Neural progenitor cell (in vitro differentiated cells): ENCODE measurements at regions not wholly inside any gene's neighbourhood (a gene's known extent, or its start where the extent isn't known, plus 50 kb on each side); places are given as distances from the start of the nearest gene placed in this dataset.

ENCODE experiments used
- DNase-seq: peaks from one replicate; pipeline ENCODE4 v3.0.0-alpha.2; 2016; ENCODE audit warnings: low spot score
- H2AFZ ChIP-seq: fragments of 200-600 bp; sonication (generic); replicated peaks from 2 replicates; pipeline ENCODE4 v1.6.1; 2016; ENCODE audit warnings: antibody characterized with exemption
- H3F3A ChIP-seq: fragments of 200-600 bp; sonication (generic); 2 replicates; pipeline ENCODE4 v1.6.1; 2016; ENCODE audit warnings: antibody characterized with exemption, low read depth
- H3K27ac ChIP-seq: fragments of 200-600 bp; sonication (generic); 2 replicates; pipeline ENCODE4 v1.5.1; 2016; ENCODE audit warnings: mild to moderate bottlenecking
- H3K27me3 ChIP-seq: fragments of 200-600 bp; sonication (generic); 2 replicates; pipeline ENCODE4 v1.6.1; 2016; ENCODE audit warnings: mild to moderate bottlenecking, moderate library complexity
- H3K36me3 ChIP-seq: fragments of 200-600 bp; sonication (generic); 2 replicates; pipeline ENCODE4 v1.5.1; 2016
- H3K4me1 ChIP-seq: fragments of 200-600 bp; sonication (generic); 2 replicates; pipeline ENCODE4 v1.6.1; 2016; ENCODE audit warnings: mixed run types
- H3K4me2 ChIP-seq: fragments of 200-600 bp; sonication (generic); 2 replicates; pipeline ENCODE4 v1.6.1; 2016
- H3K4me3 ChIP-seq: fragments of 200-600 bp; sonication (generic); 2 replicates; pipeline ENCODE4 v1.5.1; 2016
- H3K79me2 ChIP-seq: fragments of 200-600 bp; sonication (generic); 2 replicates; pipeline ENCODE4 v1.6.1; 2016; ENCODE audit warnings: low read depth
- H3K9ac ChIP-seq: fragments of 200-600 bp; sonication (generic); 2 replicates; pipeline ENCODE4 v1.6.1; 2016
- H3K9me3 ChIP-seq: fragments of 200-600 bp; sonication (generic); 2 replicates; pipeline ENCODE4 v1.5.1; 2016; ENCODE audit warnings: low read depth
- H4K20me1 ChIP-seq: fragments of 200-600 bp; sonication (generic); 2 replicates; pipeline ENCODE4 v1.6.1; 2016; ENCODE audit warnings: low read depth
- H3K27ac Mint-ChIP-seq: 3 replicates; pipeline ENCODE4 v1.8.0; 2021; ENCODE audit warnings: mixed read lengths
- H3K27me3 Mint-ChIP-seq: 2 replicates; pipeline ENCODE4 v1.8.0; 2022; ENCODE audit warnings: low read depth, mild to moderate bottlenecking, inconsistent platforms, moderate library complexity, mixed read lengths; ENCODE audit not compliant: insufficient read depth
- H3K36me3 Mint-ChIP-seq: 3 replicates; pipeline ENCODE4 v1.8.0; 2021; ENCODE audit warnings: mixed read lengths
- H3K4me1 Mint-ChIP-seq: 3 replicates; pipeline ENCODE4 v1.8.0; 2021; ENCODE audit warnings: mixed read lengths
- H3K4me3 Mint-ChIP-seq: 3 replicates; pipeline ENCODE4 v1.8.0; 2021; ENCODE audit warnings: mild to moderate bottlenecking, moderate library complexity, mixed read lengths
- H3K9me3 Mint-ChIP-seq: 3 replicates; pipeline ENCODE4 v1.8.0; 2020; ENCODE audit warnings: mixed read lengths
- EZH2 ChIP-seq: fragments of 200-600 bp; sonication (generic); IDR thresholded peaks from 2 replicates; pipeline ENCODE4 v1.6.1; 2017; ENCODE audit warnings: antibody characterized with exemption, mild to moderate bottlenecking, moderate library complexity
- EZH2phosphoT487 ChIP-seq: fragments of 200-600 bp; sonication (generic); IDR thresholded peaks from 2 replicates; pipeline ENCODE4 v1.6.1; 2017; ENCODE audit warnings: antibody characterized with exemption
- TF ChIP-seq, protein P1 (sequence below): fragments of 200-600 bp; sonication (generic); IDR thresholded peaks from 2 replicates; pipeline ENCODE4 v1.5.1; 2017; ENCODE audit warnings: antibody characterized with exemption, mild to moderate bottlenecking

DNA sequence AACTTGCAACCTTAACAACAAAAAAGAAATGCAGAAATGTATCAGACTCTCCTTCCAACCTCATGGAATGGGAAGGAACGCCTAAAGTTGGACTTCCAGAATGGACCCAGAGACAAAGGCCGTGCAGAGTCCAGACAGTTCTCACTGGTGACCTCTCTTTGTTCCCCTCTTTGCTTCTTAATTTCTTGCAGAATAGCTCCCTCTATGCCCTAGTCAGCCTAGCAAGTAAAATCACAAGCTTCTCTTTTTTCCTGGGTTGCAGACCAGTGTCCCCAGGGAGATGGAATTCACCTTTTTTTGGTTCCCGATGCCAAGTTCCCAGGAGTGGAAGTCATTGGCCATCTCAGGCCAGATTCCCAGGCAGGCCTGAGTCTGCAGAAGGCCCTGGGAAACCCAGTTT lies 278.0 kb downstream of the CCSER2 start:
- H3K4me1 Mint-ChIP-seq = peaks cover 6% of the 10 kb centered on the region
- no peaks in the 10 kb centered on the region for H3K9me3 Mint-ChIP-seq
- no peak for DNase-seq
- H3K9ac ChIP-seq = no peak overlapping the region
- H3K27me3 Mint-ChIP-seq = peaks cover 3% of the 10 kb centered on the region
- no peaks in the 10 kb centered on the region for H3K79me2 ChIP-seq
- H3K36me3 ChIP-seq = no peaks in the 10 kb centered on the region
- H3K27me3 ChIP-seq = peaks cover 31% of the 10 kb centered on the region
- H3K4me3 ChIP-seq = no peak overlapping the region
- TF ChIP-seq, protein P1, sequence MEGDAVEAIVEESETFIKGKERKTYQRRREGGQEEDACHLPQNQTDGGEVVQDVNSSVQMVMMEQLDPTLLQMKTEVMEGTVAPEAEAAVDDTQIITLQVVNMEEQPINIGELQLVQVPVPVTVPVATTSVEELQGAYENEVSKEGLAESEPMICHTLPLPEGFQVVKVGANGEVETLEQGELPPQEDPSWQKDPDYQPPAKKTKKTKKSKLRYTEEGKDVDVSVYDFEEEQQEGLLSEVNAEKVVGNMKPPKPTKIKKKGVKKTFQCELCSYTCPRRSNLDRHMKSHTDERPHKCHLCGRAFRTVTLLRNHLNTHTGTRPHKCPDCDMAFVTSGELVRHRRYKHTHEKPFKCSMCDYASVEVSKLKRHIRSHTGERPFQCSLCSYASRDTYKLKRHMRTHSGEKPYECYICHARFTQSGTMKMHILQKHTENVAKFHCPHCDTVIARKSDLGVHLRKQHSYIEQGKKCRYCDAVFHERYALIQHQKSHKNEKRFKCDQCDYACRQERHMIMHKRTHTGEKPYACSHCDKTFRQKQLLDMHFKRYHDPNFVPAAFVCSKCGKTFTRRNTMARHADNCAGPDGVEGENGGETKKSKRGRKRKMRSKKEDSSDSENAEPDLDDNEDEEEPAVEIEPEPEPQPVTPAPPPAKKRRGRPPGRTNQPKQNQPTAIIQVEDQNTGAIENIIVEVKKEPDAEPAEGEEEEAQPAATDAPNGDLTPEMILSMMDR = peak; percentile 12
- no peak for TF ChIP-seq EZH2phosphoT487
- H4K20me1 ChIP-seq = no peaks in the 10 kb centered on the region
- H3K4me2 ChIP-seq = no peak overlapping the region
- no peak overlapping the region for H3K4me3 Mint-ChIP-seq
- no peaks in the 10 kb centered on the region for H3K9me3 ChIP-seq
- H3K27ac Mint-ChIP-seq = no peak overlapping the region
- H3K27ac ChIP-seq = no peak overlapping the region
- H3K4me1 ChIP-seq = peaks cover 16% of the 10 kb centered on the region
- no peak overlapping the region for H2AFZ ChIP-seq
- no peaks in the 10 kb centered on the region for H3K36me3 Mint-ChIP-seq
- H3F3A ChIP-seq = no peaks in the 10 kb centered on the region

DNA sequence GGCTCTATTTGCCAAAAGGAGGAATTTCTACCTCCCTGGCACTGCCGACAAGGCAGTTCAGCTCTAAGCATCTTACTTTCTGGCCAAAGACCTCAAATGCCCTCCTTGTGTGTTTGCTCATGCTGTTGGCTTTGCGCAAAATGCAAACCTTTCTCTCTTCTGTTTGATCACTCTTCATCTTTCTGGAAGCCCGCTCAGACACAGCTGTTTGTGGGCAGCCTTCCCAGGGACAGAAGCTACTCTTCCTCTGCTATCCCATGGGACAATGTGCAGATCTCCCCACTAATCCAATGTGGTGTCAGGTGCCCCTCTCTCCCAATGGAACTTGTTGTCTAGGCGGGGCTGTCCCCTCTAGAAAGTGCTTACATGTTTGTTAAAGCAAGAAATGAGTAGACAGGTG lies 278.7 kb downstream of the CCSER2 start:
- Mint-ChIP-seq H3K27ac (no peak overlapping the region), H3K36me3 (no peaks in the 10 kb centered on the region), H3K4me1 (peaks cover 6% of the 10 kb centered on the region), H3K27me3 (peaks cover 3% of the 10 kb centered on the region), H3K4me3 (no peak overlapping the region), H3K9me3 (no peaks in the 10 kb centered on the region)
- H3K27me3 ChIP-seq = peaks cover 28% of the 10 kb centered on the region
- H3K9ac ChIP-seq = no peak overlapping the region
- no peak overlapping the region for H3K27ac ChIP-seq
- peak overlapping the region; percentile 25 for H3K4me2 ChIP-seq
- DNase-seq = no peak
- peak overlapping the region; percentile 88 for H2AFZ ChIP-seq
- H3K36me3 ChIP-seq = no peaks in the 10 kb centered on the region
- no peaks in the 10 kb centered on the region for H3F3A ChIP-seq
- H3K4me1 ChIP-seq = peaks cover 16% of the 10 kb centered on the region
- H3K9me3 ChIP-seq = no peaks in the 10 kb centered on the region
- no peak for TF ChIP-seq EZH2phosphoT487
- no peak for TF ChIP-seq EZH2
- TF ChIP-seq, protein P1 = no peak
- no peak overlapping the region for H3K4me3 ChIP-seq
- no peaks in the 10 kb centered on the region for H4K20me1 ChIP-seq
- no peaks in the 10 kb centered on the region for H3K79me2 ChIP-seq

DNA sequence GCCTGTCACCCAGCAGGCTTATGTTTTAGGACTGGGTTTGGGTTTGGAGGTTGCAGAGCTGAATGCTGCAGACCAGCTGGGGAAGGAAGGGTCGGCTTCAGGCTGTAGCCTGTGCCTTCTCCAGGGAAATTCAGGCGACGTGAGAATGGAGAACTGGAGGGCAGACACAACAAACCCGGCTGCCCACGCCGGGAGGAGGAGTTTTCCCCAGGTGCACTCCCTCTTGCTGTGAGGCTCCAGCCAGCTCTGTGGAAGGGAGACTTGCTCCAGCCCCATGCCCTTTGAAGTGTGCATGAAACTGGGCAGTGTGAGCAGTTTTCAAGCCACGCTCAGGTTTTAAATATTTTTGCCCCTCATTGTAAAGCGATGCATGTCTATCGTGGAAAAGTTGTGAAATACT lies 279.1 kb downstream of the CCSER2 start:
- H3K36me3 ChIP-seq = no peaks in the 10 kb centered on the region
- H3K27ac ChIP-seq = no peak overlapping the region
- no peaks in the 10 kb centered on the region for H3K36me3 Mint-ChIP-seq
- H3K4me2 ChIP-seq = peak overlapping the region; percentile 25
- no peak overlapping the region for H3K27ac Mint-ChIP-seq
- H3K27me3 Mint-ChIP-seq = peaks cover 3% of the 10 kb centered on the region
- no peaks in the 10 kb centered on the region for H3K9me3 Mint-ChIP-seq
- no peaks in the 10 kb centered on the region for H3K9me3 ChIP-seq
- H3K4me3 Mint-ChIP-seq = no peak overlapping the region
- no peaks in the 10 kb centered on the region for H3K79me2 ChIP-seq
- no peak for DNase-seq
- H3K27me3 ChIP-seq = peaks cover 23% of the 10 kb centered on the region
- no peak overlapping the region for H3K9ac ChIP-seq
- no peaks in the 10 kb centered on the region for H4K20me1 ChIP-seq
- peaks cover 16% of the 10 kb centered on the region for H3K4me1 ChIP-seq
- TF ChIP-seq, protein P1 = no peak
- no peak for TF ChIP-seq EZH2
- TF ChIP-seq EZH2phosphoT487 = no peak
- no peak overlapping the region for H3K4me3 ChIP-seq
- peak overlapping the region; percentile 88 for H2AFZ ChIP-seq
- peaks cover 6% of the 10 kb centered on the region for H3K4me1 Mint-ChIP-seq
- no peaks in the 10 kb centered on the region for H3F3A ChIP-seq

- Histone ChIP-seq H2AFZ (no peak overlapping the region), H3K9me3 (no peaks in the 10 kb centered on the region), H3K4me2 (no peak overlapping the region), H3K36me3 (no peaks in the 10 kb centered on the region), H3F3A (peaks cover 5% of the 10 kb centered on the region), H4K20me1 (no peaks in the 10 kb centered on the region), H3K27me3 (peaks cover 17% of the 10 kb centered on the region), H3K4me1 (peaks cover 15% of the 10 kb centered on the region), H3K27ac (no peak overlapping the region), H3K9ac (no peak overlapping the region), H3K4me3 (no peak overlapping the region), H3K79me2 (no peaks in the 10 kb centered on the region)
- no peak overlapping the region for H3K27ac Mint-ChIP-seq
- H3K9me3 Mint-ChIP-seq = no peaks in the 10 kb centered on the region
- no peaks in the 10 kb centered on the region for H3K36me3 Mint-ChIP-seq
- peaks cover 3% of the 10 kb centered on the region for H3K27me3 Mint-ChIP-seq
- TF ChIP-seq, protein P1 = no peak
- TF ChIP-seq EZH2phosphoT487 (no peak), EZH2 (no peak)
- peaks cover 6% of the 10 kb centered on the region for H3K4me1 Mint-ChIP-seq
- H3K4me3 Mint-ChIP-seq = no peak overlapping the region
- no peak for DNase-seq
Observed at GRCh38 chr10:84608126-84608525, 279.7 kb downstream of the CCSER2 start.
